ENCODE measurements at regions not wholly inside any gene's neighbourhood (a gene's known extent, or its start where the extent isn't known, plus 50 kb on each side); places are given as distances from the start of the nearest gene placed in this dataset.

DNA sequence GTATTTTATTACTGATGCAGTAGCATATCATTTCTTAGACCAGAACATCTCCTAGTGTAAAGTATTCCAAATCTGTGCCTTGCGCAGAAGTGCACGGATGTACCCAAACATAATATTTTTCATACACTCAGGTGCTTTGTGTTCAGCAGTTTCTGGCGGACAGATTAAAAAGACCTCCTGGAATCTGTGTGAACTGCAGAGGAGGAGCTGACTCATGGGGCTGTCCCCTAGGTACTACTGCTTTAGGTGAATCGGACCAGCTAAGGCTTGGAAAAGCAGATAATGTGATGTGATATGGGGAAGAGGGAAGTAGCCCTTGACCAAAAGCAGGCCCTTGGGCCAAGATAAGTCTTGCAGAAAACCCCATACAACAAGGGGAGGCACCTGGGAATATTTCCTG, 310.1 kb downstream of the PLK2 start:
- no peak for TF ChIP-seq POLR2A (IDR thresholded peaks at IDR 0.05)
- TF ChIP-seq, protein P1, sequence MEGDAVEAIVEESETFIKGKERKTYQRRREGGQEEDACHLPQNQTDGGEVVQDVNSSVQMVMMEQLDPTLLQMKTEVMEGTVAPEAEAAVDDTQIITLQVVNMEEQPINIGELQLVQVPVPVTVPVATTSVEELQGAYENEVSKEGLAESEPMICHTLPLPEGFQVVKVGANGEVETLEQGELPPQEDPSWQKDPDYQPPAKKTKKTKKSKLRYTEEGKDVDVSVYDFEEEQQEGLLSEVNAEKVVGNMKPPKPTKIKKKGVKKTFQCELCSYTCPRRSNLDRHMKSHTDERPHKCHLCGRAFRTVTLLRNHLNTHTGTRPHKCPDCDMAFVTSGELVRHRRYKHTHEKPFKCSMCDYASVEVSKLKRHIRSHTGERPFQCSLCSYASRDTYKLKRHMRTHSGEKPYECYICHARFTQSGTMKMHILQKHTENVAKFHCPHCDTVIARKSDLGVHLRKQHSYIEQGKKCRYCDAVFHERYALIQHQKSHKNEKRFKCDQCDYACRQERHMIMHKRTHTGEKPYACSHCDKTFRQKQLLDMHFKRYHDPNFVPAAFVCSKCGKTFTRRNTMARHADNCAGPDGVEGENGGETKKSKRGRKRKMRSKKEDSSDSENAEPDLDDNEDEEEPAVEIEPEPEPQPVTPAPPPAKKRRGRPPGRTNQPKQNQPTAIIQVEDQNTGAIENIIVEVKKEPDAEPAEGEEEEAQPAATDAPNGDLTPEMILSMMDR (IDR thresholded peaks at IDR 0.05): no peak
- no peak for TF ChIP-seq POLR2AphosphoS5 (IDR thresholded peaks at IDR 0.05)

Measured in breast epithelium (tissue), 3 donors.